Bronchial epithelial cell (primary cell): ENCODE measurements at regions not wholly inside any gene's neighbourhood (a gene's known extent, or its start where the extent isn't known, plus 50 kb on each side); places are given as distances from the start of the nearest gene placed in this dataset.

Source experiments
- DNase-seq: peaks from one replicate; pipeline ENCODE4 v3.0.0-alpha.2; 2010; ENCODE audit warnings: low read depth
- FAIRE-seq: peaks from 2 replicates; lab custom pipeline; 2011; peaks lifted over from hg19 to GRCh38; lab: Jason Lieb, UNC
- H3K27me3 ChIP-seq: 2 replicates; pipeline ENCODE4 v1.5.1; 2011; ENCODE audit warnings: low read length; ENCODE audit not compliant: control insufficient read depth, insufficient read depth
- H3K36me3 ChIP-seq: 2 replicates; pipeline ENCODE4 v1.5.1; 2011; ENCODE audit warnings: low read length; ENCODE audit not compliant: control insufficient read depth, insufficient read depth
- H3K4me3 ChIP-seq: 2 replicates; pipeline ENCODE4 v1.5.1; 2011; ENCODE audit warnings: mild to moderate bottlenecking, low read depth, low read length, control low read depth
- CTCF ChIP-seq: IDR thresholded peaks from 2 replicates; pipeline ENCODE4 v1.5.1; 2011; ENCODE audit warnings: mild to moderate bottlenecking, moderate library complexity, low read length, control low read depth, inconsistent platforms; ENCODE audit not compliant: insufficient read depth, severe bottlenecking

GRCh38 chr1:221271701-221272100 lies 392.5 kb downstream of the HLX start:
- H3K4me3 ChIP-seq, result no peak overlapping the region
- no peaks in the 10 kb centered on the region for H3K27me3 ChIP-seq
- DNase-seq, result no peak
- no peaks in the 10 kb centered on the region for H3K36me3 ChIP-seq
- TF ChIP-seq CTCF, result no peak
- FAIRE-seq, result no peak

DNA sequence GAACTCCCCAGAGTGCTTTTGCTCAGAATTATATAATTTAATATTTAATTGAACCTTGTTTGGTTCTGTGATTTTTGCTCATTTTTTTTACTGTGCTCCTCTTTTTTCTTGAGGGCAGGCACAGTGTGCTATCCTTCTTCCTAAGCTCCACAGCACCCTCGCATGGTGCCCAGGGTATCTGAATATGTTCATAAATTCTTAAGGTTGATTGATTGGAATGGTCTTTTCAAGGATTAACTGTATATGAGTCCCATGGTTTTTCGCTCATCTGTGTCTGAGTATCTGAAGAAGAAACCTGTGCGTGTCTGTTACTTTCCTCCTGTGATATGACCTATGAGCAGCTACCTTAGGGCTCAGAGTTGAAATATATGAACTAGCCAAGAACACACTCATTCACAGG lies 393.7 kb downstream of the HLX start:
- no peak for TF ChIP-seq CTCF
- no peak for DNase-seq
- no peak overlapping the region for H3K4me3 ChIP-seq
- H3K27me3 ChIP-seq, result no peaks in the 10 kb centered on the region
- no peaks in the 10 kb centered on the region for H3K36me3 ChIP-seq
- no peak for FAIRE-seq

- Histone ChIP-seq H3K27me3 (no peaks in the 10 kb centered on the region), H3K36me3 (no peaks in the 10 kb centered on the region), H3K4me3 (no peak overlapping the region)
- no peak for FAIRE-seq
- no peak for DNase-seq
- no peak for TF ChIP-seq CTCF
Observed at GRCh38 chr1:221274373-221274772, 395.1 kb downstream of the HLX start.

DNA sequence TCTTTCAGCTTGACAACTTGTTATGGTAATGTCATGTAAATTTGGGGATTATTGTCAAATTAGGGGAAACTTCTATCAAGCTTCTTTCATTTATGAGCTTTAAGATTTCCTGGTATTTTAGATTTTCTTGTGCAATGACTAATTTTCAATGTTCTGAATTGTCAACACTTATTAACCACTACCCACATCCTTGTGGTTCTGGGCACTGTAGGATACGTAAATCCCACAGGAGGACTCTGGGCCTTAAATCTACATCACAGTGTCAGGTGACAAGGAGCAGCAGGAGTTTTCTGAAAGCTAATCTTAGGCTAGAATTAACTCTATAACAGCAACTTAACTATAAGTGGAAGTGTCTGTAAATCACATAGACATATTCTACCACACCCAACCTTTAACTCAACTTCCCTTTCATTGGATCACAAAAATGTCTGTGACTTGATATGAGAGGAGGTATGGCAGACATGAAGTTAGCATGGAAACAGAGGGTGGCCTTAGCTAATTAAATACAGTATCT lies 397.7 kb downstream of the HLX start:
- H3K27me3 ChIP-seq, result no peaks in the 10 kb centered on the region
- DNase-seq (no peak), FAIRE-seq (no peak)
- no peaks in the 10 kb centered on the region for H3K36me3 ChIP-seq
- no peak overlapping the region for H3K4me3 ChIP-seq
- no peak for TF ChIP-seq CTCF

GRCh38 chr1:221279146-221279545 lies 399.9 kb downstream of the HLX start:
- DNase-seq, result no peak
- H3K27me3 ChIP-seq, result no peaks in the 10 kb centered on the region
- H3K36me3 ChIP-seq, result no peaks in the 10 kb centered on the region
- no peak for TF ChIP-seq CTCF
- no peak for FAIRE-seq
- no peak overlapping the region for H3K4me3 ChIP-seq

DNA sequence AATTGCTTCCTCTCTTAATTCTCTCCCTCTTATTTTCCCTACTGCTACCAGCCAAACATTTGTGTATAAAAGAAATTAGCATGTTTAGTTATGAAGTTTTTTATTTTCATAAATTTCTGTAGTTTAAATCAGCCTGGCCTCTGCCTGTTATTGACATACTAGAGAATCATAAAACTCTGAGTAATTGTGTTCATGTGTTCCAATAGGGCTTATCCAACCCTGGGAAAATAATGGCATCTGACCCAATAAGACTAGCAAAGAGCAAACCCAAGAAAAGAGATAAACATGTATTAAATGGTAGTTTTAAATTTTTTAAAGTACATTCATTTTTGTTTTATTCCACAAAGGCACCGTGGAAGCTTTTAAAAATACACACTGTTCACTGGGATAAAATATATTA lies 404.3 kb downstream of the HLX start:
- no peak for TF ChIP-seq CTCF

More for the DNA sequence above, 404.3 kb downstream of the HLX start:
- H3K36me3 ChIP-seq, result no peaks in the 10 kb centered on the region
- no peaks in the 10 kb centered on the region for H3K27me3 ChIP-seq
- FAIRE-seq (no peak), DNase-seq (no peak)
- no peak overlapping the region for H3K4me3 ChIP-seq
